Mesendoderm (in vitro differentiated cells): ENCODE measurements at regions not wholly inside any gene's neighbourhood (a gene's known extent, or its start where the extent isn't known, plus 50 kb on each side); places are given as distances from the start of the nearest gene placed in this dataset.

Experiments used
- DNase-seq: peaks from one replicate; pipeline ENCODE4 v3.0.0; 2013
- H2AK5ac ChIP-seq: 2 replicates; pipeline ENCODE4 v1.6.1; 2013; ENCODE audit warnings: low read length, inconsistent platforms
- H2BK120ac ChIP-seq: 2 replicates; pipeline ENCODE4 v1.6.1; 2013; ENCODE audit warnings: low read depth, mild to moderate bottlenecking, low read length, moderate library complexity, mixed read lengths
- H2BK15ac ChIP-seq: replicated peaks from 2 replicates; pipeline ENCODE4 v1.6.1; 2013; ENCODE audit warnings: low read depth, mild to moderate bottlenecking, moderate library complexity
- H2BK5ac ChIP-seq: 2 replicates; pipeline ENCODE4 v1.6.1; 2013; ENCODE audit warnings: low read length, inconsistent platforms
- H3K18ac ChIP-seq: 2 replicates; pipeline ENCODE4 v1.6.1; 2013; ENCODE audit warnings: mild to moderate bottlenecking, low read length, mixed read lengths
- H3K23ac ChIP-seq: one replicate; pipeline ENCODE4 v1.6.1; 2013; ENCODE audit warnings: low read length
- H3K27ac ChIP-seq: 2 replicates; pipeline ENCODE4 v1.5.1; 2013; ENCODE audit warnings: low read depth, mild to moderate bottlenecking, inconsistent platforms, low read length, moderate library complexity
- H3K27me3 ChIP-seq: 2 replicates; pipeline ENCODE4 v1.6.1; 2013; ENCODE audit warnings: low read length, control low read depth, mild to moderate bottlenecking, inconsistent platforms; ENCODE audit not compliant: insufficient read depth, poor library complexity
- H3K36me3 ChIP-seq: 2 replicates; pipeline ENCODE4 v1.6.1; 2013; ENCODE audit warnings: low read length, inconsistent platforms; ENCODE audit not compliant: control insufficient read depth, insufficient read depth
- H3K4ac ChIP-seq: one replicate; pipeline ENCODE4 v1.6.1; 2013; ENCODE audit warnings: low read depth, mild to moderate bottlenecking, low read length, moderate library complexity
- H3K4me1 ChIP-seq: 2 replicates; pipeline ENCODE4 v1.6.1; 2013; ENCODE audit warnings: low read depth, low read length, inconsistent platforms; ENCODE audit not compliant: control insufficient read depth
- H3K4me2 ChIP-seq: 2 replicates; pipeline ENCODE4 v1.6.1; 2013; ENCODE audit warnings: low read length
- H3K4me3 ChIP-seq: 2 replicates; pipeline ENCODE4 v1.5.1; 2013; ENCODE audit warnings: mild to moderate bottlenecking, low read length
- H3K56ac ChIP-seq: one replicate; pipeline ENCODE4 v1.6.1; 2013; ENCODE audit warnings: low read length
- H3K79me1 ChIP-seq: 2 replicates; pipeline ENCODE4 v1.6.1; 2013; ENCODE audit warnings: low read length, inconsistent platforms
- H3K79me2 ChIP-seq: 2 replicates; pipeline ENCODE4 v1.6.1; 2013; ENCODE audit warnings: mild to moderate bottlenecking, low read length; ENCODE audit not compliant: control insufficient read depth, insufficient read depth
- H3K9ac ChIP-seq: 2 replicates; pipeline ENCODE4 v1.6.1; 2013; ENCODE audit warnings: low read length, inconsistent platforms
- H4K5ac ChIP-seq: one replicate; pipeline ENCODE4 v1.6.1; 2013; ENCODE audit warnings: low read length
- H4K8ac ChIP-seq: one replicate; pipeline ENCODE4 v1.6.1; 2013; ENCODE audit warnings: low read depth, mild to moderate bottlenecking, control low read depth, low read length, moderate library complexity
- WGBS: extraction: QIAGEN DNeasy Blood & Tissue Kit; methylation state at CpG from one replicate; pipeline ENCODE4 v1.1.7; 2013; ENCODE audit warnings: low lambda C conversion rate, missing lambda C conversion rate; ENCODE audit not compliant: insufficient coverage; ENCODE audit errors: extremely low coverage; 5-methylcytosine and 5-hydroxymethylcytosine counted together

DNA sequence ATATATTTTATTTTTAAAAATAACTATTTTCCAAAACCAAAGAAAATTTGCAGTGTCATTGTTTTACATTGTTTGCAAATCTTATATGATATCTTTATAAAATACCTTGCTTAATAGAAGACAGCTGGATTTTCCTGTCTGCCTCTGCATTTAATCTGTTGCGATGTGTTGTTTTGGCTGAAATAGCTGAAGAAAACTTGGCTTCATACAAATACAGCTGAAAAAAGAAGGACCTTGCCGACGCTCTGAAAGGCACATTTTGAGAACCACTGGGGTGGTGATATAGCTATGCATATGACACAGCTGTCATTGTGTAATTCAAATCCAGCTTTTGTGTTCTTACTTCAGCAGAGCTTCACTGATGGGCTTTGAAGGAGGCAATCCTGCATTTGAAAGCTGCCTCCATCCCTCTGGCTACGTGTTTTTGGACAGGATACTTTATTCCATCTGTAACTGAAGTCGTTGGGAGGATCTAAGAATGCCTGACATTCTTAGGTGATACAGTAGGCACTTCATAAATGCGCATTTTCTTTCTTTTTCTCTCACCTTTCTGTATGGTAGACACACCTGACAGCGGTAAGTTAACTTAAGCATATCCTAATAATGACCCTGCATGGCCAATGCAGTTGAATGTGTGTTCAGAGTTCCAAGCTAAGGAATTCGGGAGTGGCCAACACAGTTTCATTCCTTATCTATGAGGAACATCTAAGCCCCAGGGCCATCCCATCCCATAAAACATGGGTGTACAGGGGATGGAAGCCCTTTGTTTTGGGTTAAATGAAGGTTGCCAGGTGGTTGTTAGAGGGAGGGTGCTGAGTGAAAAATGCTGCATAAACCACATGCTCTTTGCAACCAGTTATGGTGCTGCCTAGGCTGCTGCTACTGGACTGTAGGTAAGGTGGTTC is 213.0 kb downstream of the TFAP2A start:
- no peaks in the 10 kb centered on the region for H3K27me3 ChIP-seq
- H3K56ac ChIP-seq, result no peak overlapping the region
- WGBS, result no CpG with 5 or more reads among the region's 8 CpGs
- no peaks in the 10 kb centered on the region for H3K4me1 ChIP-seq
- H2BK5ac ChIP-seq, result no peak overlapping the region
- no peaks in the 10 kb centered on the region for H3K79me1 ChIP-seq
- no peak overlapping the region for H2BK15ac ChIP-seq
- H3K4me2 ChIP-seq, result no peak overlapping the region
- H3K4me3 ChIP-seq, result no peak overlapping the region
- no peak overlapping the region for H4K5ac ChIP-seq
- no peak overlapping the region for H4K8ac ChIP-seq
- H3K27ac ChIP-seq, result no peak overlapping the region
- DNase-seq, result no peak
- no peak overlapping the region for H3K4ac ChIP-seq
- H3K36me3 ChIP-seq, result no peaks in the 10 kb centered on the region
- H2AK5ac ChIP-seq, result no peak overlapping the region
- no peak overlapping the region for H3K23ac ChIP-seq
- no peaks in the 10 kb centered on the region for H3K79me2 ChIP-seq
- no peak overlapping the region for H3K9ac ChIP-seq
- no peak overlapping the region for H3K18ac ChIP-seq
- no peak overlapping the region for H2BK120ac ChIP-seq

DNA sequence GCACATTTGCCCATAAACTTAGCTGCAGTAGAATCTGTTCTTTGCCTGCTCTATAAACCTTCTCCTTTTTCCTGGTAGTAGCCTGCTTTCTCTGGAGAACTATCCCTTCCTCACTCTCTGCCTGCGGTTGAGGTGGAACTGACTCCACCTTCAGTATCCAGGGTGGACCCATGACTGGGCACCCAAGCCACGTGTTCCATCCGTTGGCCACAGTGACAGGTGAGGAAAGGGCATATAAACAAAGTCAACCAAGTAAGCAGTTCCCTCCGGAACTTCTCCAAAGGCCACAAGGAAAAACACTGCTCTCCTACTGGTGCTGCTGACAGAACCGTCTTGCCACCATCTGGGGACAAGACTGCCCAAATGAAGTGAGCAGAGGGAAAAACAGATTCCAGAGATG is 218.8 kb downstream of the TFAP2A start:
- no peak overlapping the region for H3K9ac ChIP-seq
- no peak overlapping the region for H3K56ac ChIP-seq
- no peaks in the 10 kb centered on the region for H3K79me2 ChIP-seq
- no peaks in the 10 kb centered on the region for H3K79me1 ChIP-seq
- WGBS, result no CpG with 5 or more reads among the region's 5 CpGs
- H3K18ac ChIP-seq, result no peak overlapping the region
- H3K4me3 ChIP-seq, result no peak overlapping the region
- DNase-seq, result no peak
- no peak overlapping the region for H2BK5ac ChIP-seq
- H3K4me2 ChIP-seq, result no peak overlapping the region
- H3K36me3 ChIP-seq, result no peaks in the 10 kb centered on the region
- H2BK15ac ChIP-seq, result no peak overlapping the region
- H3K27ac ChIP-seq, result no peak overlapping the region
- no peaks in the 10 kb centered on the region for H3K4me1 ChIP-seq
- no peak overlapping the region for H3K4ac ChIP-seq
- H3K23ac ChIP-seq, result no peak overlapping the region
- H3K27me3 ChIP-seq, result no peaks in the 10 kb centered on the region
- no peak overlapping the region for H2AK5ac ChIP-seq
- no peak overlapping the region for H2BK120ac ChIP-seq
- no peak overlapping the region for H4K8ac ChIP-seq
- no peak overlapping the region for H4K5ac ChIP-seq

GRCh38 chr6:10194816-10195672 is 219.8 kb downstream of the TFAP2A start:
- Histone ChIP-seq H3K56ac (no peak overlapping the region), H2BK120ac (no peak overlapping the region), H3K4me2 (no peak overlapping the region), H3K9ac (no peak overlapping the region), H3K18ac (no peak overlapping the region), H3K4me1 (no peaks in the 10 kb centered on the region), H3K23ac (no peak overlapping the region), H3K79me2 (no peaks in the 10 kb centered on the region), H3K4me3 (no peak overlapping the region), H3K79me1 (no peaks in the 10 kb centered on the region), H2BK15ac (no peak overlapping the region), H4K8ac (no peak overlapping the region), H3K27me3 (no peaks in the 10 kb centered on the region), H3K4ac (no peak overlapping the region), H2AK5ac (no peak overlapping the region), H3K27ac (no peak overlapping the region), H2BK5ac (no peak overlapping the region), H3K36me3 (no peaks in the 10 kb centered on the region), H4K5ac (no peak overlapping the region)
- WGBS, result no CpG with 5 or more reads among the region's 5 CpGs
- DNase-seq, result no peak

DNA sequence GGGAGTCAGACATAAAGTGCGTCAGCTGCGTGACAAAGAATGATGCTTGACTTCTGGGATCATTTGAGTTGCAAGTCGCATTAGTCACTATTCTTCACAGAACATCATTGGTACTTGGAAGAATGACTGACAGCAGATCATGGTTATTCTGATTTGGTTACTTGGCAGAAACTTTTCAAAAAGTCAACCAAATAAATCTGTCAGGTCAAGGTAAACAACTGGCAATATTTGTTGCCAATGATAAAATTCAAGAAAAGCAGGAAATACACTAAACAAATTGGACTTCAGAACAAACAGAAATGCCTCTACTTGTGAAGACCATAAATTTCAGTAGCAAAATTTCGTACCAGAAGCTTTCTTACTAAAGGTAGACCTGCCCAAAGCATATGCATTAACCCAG is 221.6 kb downstream of the TFAP2A start:
- no peak overlapping the region for H2BK5ac ChIP-seq
- no peak overlapping the region for H3K4me2 ChIP-seq
- no peak overlapping the region for H3K4ac ChIP-seq
- no peak overlapping the region for H3K23ac ChIP-seq
- H3K4me3 ChIP-seq, result no peak overlapping the region
- no peak overlapping the region for H3K27ac ChIP-seq
- H3K27me3 ChIP-seq, result no peaks in the 10 kb centered on the region
- no CpG with 5 or more reads among the region's 4 CpGs for WGBS
- no peak overlapping the region for H4K5ac ChIP-seq
- no peaks in the 10 kb centered on the region for H3K79me2 ChIP-seq
- no peak overlapping the region for H2BK120ac ChIP-seq
- H3K36me3 ChIP-seq, result no peaks in the 10 kb centered on the region
- H4K8ac ChIP-seq, result no peak overlapping the region
- no peak overlapping the region for H2BK15ac ChIP-seq
- no peaks in the 10 kb centered on the region for H3K4me1 ChIP-seq
- DNase-seq, result no peak
- H3K79me1 ChIP-seq, result no peaks in the 10 kb centered on the region
- no peak overlapping the region for H3K56ac ChIP-seq
- no peak overlapping the region for H3K9ac ChIP-seq
- H2AK5ac ChIP-seq, result no peak overlapping the region
- no peak overlapping the region for H3K18ac ChIP-seq

GRCh38 chr6:10190042-10190441 is 224.8 kb downstream of the TFAP2A start:
- Histone ChIP-seq H4K5ac (no peak overlapping the region), H3K79me2 (no peaks in the 10 kb centered on the region), H3K4me3 (no peak overlapping the region), H3K18ac (no peak overlapping the region), H3K27ac (no peak overlapping the region), H3K9ac (no peak overlapping the region), H3K4me1 (no peaks in the 10 kb centered on the region), H3K23ac (no peak overlapping the region), H3K27me3 (no peaks in the 10 kb centered on the region), H4K8ac (no peak overlapping the region), H3K36me3 (no peaks in the 10 kb centered on the region), H3K4ac (no peak overlapping the region), H2BK5ac (no peak overlapping the region), H3K56ac (no peak overlapping the region), H3K79me1 (no peaks in the 10 kb centered on the region), H3K4me2 (no peak overlapping the region), H2AK5ac (no peak overlapping the region), H2BK120ac (no peak overlapping the region), H2BK15ac (no peak overlapping the region)
- WGBS, result no CpG with 5 or more reads among the region's 3 CpGs
- DNase-seq, result peak; percentile 82
